GM13976 (cell line): ENCODE measurements at regions not wholly inside any gene's neighbourhood (a gene's known extent, or its start where the extent isn't known, plus 50 kb on each side); places are given as distances from the start of the nearest gene placed in this dataset.
"Not testable (repeated sequence)": the region's sequence is repeated elsewhere in the genome, so short reads cannot be mapped to it uniquely, and the experiment has no call there.

Source experiments
- DNase-seq: peaks from one replicate; pipeline ENCODE4 v3.0.0; 2012; ENCODE audit warnings: low spot score
- CTCF ChIP-seq: IDR thresholded peaks from 2 replicates; pipeline ENCODE4 v1.5.1; 2012; ENCODE audit warnings: borderline replicate concordance, mild to moderate bottlenecking; ENCODE audit not compliant: insufficient read depth; ENCODE audit errors: extremely low read depth, missing control alignments, control extremely low read depth
- in situ Hi-C: fragments of 300-500 bp; cut with MboI; formaldehyde crosslinking; loops from one replicate; pipeline ENCODE4 v1.12.0; 2022; ENCODE audit warnings: low sequenced_read_pairs, mixed read lengths, inconsistent platforms; ENCODE audit not compliant: unreplicated experiment

GRCh38 chr11:69913591-69914285 is 94.5 kb upstream of the FGF3 start:
- no peak for DNase-seq
- in situ Hi-C loops = loop anchor here (10.0 kb wide), 1 partner anchor 281 kb away; no protein-coding TSS in a partner anchor
- no peak for TF ChIP-seq CTCF

DNA sequence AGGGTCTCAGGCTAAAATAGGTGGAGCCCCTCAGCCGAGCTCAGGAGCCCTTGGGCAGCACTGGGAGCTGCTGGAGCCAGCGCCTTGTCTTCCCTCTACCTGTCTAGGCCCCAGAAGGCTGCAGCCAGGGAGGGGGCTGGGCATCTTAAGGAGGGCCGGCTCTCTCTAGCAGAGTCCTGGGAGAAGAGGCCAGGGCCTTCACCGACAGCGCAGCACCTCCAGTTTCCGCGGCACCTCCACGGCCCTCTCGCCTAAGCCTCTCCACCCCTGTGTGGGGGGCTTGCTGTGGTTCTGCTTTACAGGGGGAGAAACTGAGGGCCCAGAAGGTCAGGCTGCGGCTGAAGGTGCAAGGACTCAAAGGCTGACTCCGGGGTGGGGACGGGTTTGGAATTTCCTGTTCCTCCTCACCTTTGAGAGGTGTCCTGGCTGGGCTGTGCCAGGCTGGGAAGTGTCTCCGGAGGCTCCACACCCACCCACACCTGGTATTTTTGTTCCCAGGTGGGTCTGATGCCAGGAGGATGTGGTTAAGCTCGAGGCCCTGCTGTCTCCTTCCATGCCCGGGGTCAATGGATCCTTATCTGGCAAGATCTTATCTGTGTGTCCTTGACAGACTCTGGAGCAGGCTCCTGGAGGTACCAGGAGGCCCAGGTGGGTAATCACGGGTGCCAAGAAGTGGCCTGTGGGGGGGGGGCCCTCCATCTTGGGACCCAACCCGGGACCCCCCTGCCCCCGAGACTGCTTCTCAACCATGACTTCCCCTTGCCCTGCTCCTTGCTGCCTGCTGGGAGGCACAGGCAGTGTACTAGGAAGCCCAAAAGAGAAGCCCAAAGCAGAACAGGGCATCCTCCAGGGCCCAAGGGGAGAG is 95.3 kb upstream of the FGF3 start:
- in situ Hi-C loops = loop anchor here (10.0 kb wide), 1 partner anchor 280 kb away; no protein-coding TSS in a partner anchor
- DNase-seq = no peak
- TF ChIP-seq CTCF = no peak

DNA sequence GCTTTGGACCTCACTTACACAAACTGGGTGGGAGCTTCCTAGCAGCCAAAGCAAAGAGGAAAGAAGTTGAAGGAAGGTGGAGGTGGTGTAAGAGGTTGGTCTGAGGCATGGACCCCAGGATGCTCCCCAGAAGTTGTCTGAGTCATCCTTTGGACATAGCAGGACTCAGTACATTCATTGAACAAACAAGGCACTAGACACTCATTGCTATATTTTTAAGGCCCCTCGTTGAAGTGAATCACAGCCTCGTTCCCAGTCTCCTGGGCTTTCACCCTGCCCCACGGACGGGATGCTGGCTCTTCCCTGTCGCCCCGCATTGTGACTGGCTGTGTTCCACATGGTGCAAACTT is 95.9 kb upstream of the FGF3 start:
- no peak for TF ChIP-seq CTCF
- no peak for DNase-seq
- in situ Hi-C loops = loop anchor here (10.0 kb wide), 1 partner anchor 280 kb away; no protein-coding TSS in a partner anchor

- in situ Hi-C loops = loop anchor here (10.0 kb wide), 1 partner anchor 279 kb away; no protein-coding TSS in a partner anchor
- DNase-seq = peak; percentile 77
- TF ChIP-seq CTCF = peak; percentile 57
These were observed 96.5 kb upstream of the FGF3 start for GRCh38 chr11:69915501-69916250.

GRCh38 chr11:69916251-69916649 is 97.0 kb upstream of the FGF3 start:
- DNase-seq = not testable (repeated sequence)
- in situ Hi-C loops = loop anchor here (10.0 kb wide), 1 partner anchor 279 kb away; no protein-coding TSS in a partner anchor

DNA sequence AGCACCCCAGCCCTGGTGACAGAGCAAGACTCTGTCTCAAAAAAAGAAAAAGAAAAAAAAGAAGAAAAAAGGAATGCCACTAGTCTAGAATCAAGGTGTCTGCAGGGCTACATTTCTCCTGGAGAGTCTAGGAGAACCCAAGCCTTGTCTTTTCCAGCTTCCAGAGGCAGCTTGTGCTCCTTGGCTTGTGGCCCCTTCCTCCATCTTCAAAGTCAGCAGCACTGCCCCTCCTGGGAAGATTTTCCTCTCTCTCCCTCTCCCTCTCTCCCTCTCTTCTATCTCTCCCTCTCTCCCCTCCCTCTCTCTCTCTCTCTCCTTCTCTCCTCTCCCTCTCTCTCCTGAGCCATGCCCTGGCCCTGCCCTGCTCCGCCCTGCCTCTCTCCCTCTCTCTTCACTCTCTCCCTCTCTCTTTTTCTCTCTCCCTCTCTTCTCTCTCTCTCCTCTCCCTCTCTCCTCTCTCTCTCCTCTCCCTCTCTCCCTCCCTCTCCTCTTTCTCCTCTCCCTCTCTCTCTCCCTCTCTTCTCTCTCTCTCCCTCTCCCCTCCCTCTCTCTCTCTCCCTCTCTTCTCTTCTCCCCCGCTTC is 97.7 kb upstream of the FGF3 start:
- in situ Hi-C loops = loop anchor here (10.0 kb wide), 1 partner anchor 278 kb away; no protein-coding TSS in a partner anchor
- DNase-seq = no peak
- TF ChIP-seq CTCF = no peak
